Smooth muscle cell (in vitro differentiated cells): ENCODE measurements at regions not wholly inside any gene's neighbourhood (a gene's known extent, or its start where the extent isn't known, plus 50 kb on each side); places are given as distances from the start of the nearest gene placed in this dataset.

Source experiments
- DNase-seq: peaks from one replicate; lab custom pipeline; 2025; ENCODE audit not compliant: unreplicated experiment; lab: John Stamatoyannopoulos, UW
- H2AFZ ChIP-seq: fragments of 200-600 bp; sonication (generic); 2 replicates; pipeline ENCODE4 v1.6.0; 2016; ENCODE audit warnings: antibody characterized with exemption, low read depth, mild to moderate bottlenecking
- H3F3A ChIP-seq: fragments of 200-600 bp; sonication (generic); 2 replicates; pipeline ENCODE4 v1.6.0; 2017; ENCODE audit warnings: antibody characterized with exemption, low read depth
- H3K27ac ChIP-seq: fragments of 200-600 bp; sonication (generic); 2 replicates; pipeline ENCODE4 v1.5.1; 2016; ENCODE audit warnings: low read depth, mild to moderate bottlenecking
- H3K27me3 ChIP-seq: fragments of 200-600 bp; sonication (generic); 2 replicates; pipeline ENCODE4 v1.6.1; 2016; ENCODE audit warnings: low read depth, mild to moderate bottlenecking
- H3K36me3 ChIP-seq: fragments of 200-600 bp; sonication (generic); 2 replicates; pipeline ENCODE4 v1.5.1; 2016; ENCODE audit warnings: low read depth
- H3K4me1 ChIP-seq: fragments of 200-600 bp; sonication (generic); 2 replicates; pipeline ENCODE4 v1.5.1; 2016; ENCODE audit warnings: low read depth
- H3K4me2 ChIP-seq: fragments of 200-600 bp; sonication (generic); 2 replicates; pipeline ENCODE4 v1.6.0; 2016; ENCODE audit warnings: mild to moderate bottlenecking
- H3K4me3 ChIP-seq: fragments of 200-600 bp; sonication (generic); 2 replicates; pipeline ENCODE4 v1.5.1; 2016; ENCODE audit warnings: mild to moderate bottlenecking
- H3K79me2 ChIP-seq: fragments of 200-600 bp; sonication (generic); 2 replicates; pipeline ENCODE4 v1.6.0; 2016; ENCODE audit warnings: low read depth, mild to moderate bottlenecking
- H3K9ac ChIP-seq: fragments of 200-600 bp; sonication (generic); 2 replicates; pipeline ENCODE4 v1.6.0; 2016; ENCODE audit warnings: low read depth
- H3K9me3 ChIP-seq: fragments of 200-600 bp; sonication (generic); replicated peaks from 2 replicates; pipeline ENCODE4 v1.5.1; 2016; ENCODE audit warnings: low read depth
- H4K20me1 ChIP-seq: fragments of 200-600 bp; sonication (generic); 2 replicates; pipeline ENCODE4 v1.6.0; 2016; ENCODE audit warnings: low read depth
- CTCF ChIP-seq: fragments of 200-600 bp; sonication (generic); IDR thresholded peaks from 2 replicates; pipeline ENCODE4 v1.5.1; 2017; ENCODE audit warnings: borderline replicate concordance, mild to moderate bottlenecking, antibody characterized with exemption; ENCODE audit not compliant: insufficient read depth, poor library complexity, severe bottlenecking
- WGBS: methylation state at CpG from one replicate; pipeline ENCODE4 v1.1.7; 2016; ENCODE audit warnings: low lambda C conversion rate; 5-methylcytosine and 5-hydroxymethylcytosine counted together

GRCh38 chr4:14841801-14842768 is 160.2 kb upstream of the CPEB2 start:
- Histone ChIP-seq H3K9ac (no peak overlapping the region), H3K4me2 (peak overlapping the region; percentile 6), H3K9me3 (no peaks in the 10 kb centered on the region), H4K20me1 (no peaks in the 10 kb centered on the region), H3K27me3 (no peaks in the 10 kb centered on the region), H3K79me2 (no peaks in the 10 kb centered on the region), H3F3A (no peaks in the 10 kb centered on the region), H3K27ac (no peak overlapping the region), H3K4me1 (no peaks in the 10 kb centered on the region), H2AFZ (no peak overlapping the region), H3K36me3 (no peaks in the 10 kb centered on the region), H3K4me3 (no peak overlapping the region)
- DNase-seq: no peak
- WGBS: 77% methylated on average over 6 of the region's 6 CpGs
- no peak for TF ChIP-seq CTCF

DNA sequence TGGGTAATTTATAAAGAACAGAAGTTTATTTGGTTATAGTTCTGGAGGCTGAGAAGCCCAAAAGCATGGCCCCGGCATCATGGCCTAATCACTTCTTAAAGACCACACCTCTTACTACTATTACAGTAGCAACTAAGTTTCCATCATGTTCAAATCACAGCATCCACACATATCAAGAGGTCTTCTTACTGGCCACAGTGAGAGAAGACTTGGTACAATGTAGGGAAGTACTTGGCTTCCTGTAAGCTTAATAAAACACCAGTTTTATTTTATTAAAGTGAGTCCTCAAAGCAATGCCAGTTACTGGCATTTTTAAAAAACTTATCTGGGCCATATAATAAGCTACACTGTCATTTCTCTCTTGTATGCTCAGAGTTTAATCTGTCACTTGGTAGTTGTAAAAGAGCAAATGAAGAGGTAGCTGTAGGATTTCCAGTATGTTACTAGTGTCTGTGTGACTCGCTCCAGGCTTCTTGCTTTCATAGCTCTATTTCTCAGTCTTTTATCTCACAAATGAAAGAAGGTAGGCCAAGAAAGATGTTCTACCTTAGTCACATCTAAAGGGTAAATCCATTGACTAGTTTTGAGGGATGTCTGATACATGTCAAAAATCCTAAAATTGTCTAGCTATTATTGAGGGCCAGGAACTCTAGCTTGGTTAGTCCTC is 159.2 kb upstream of the CPEB2 start:
- no peak for TF ChIP-seq CTCF
- H2AFZ ChIP-seq: no peak overlapping the region
- no peaks in the 10 kb centered on the region for H3F3A ChIP-seq
- no peak overlapping the region for H3K4me3 ChIP-seq
- H3K9me3 ChIP-seq: no peaks in the 10 kb centered on the region
- no peaks in the 10 kb centered on the region for H3K4me1 ChIP-seq
- no peaks in the 10 kb centered on the region for H3K27me3 ChIP-seq
- H3K27ac ChIP-seq: no peak overlapping the region
- WGBS: 92% methylated on average over 2 of the region's 2 CpGs
- no peak for DNase-seq
- no peaks in the 10 kb centered on the region for H3K36me3 ChIP-seq
- H3K4me2 ChIP-seq: no peak overlapping the region
- no peaks in the 10 kb centered on the region for H3K79me2 ChIP-seq
- no peak overlapping the region for H3K9ac ChIP-seq
- no peaks in the 10 kb centered on the region for H4K20me1 ChIP-seq

- Histone ChIP-seq H3K36me3 (no peaks in the 10 kb centered on the region), H3K4me3 (no peak overlapping the region), H3K4me2 (no peak overlapping the region), H3K4me1 (no peaks in the 10 kb centered on the region), H3K79me2 (no peaks in the 10 kb centered on the region), H3K9ac (no peak overlapping the region), H3F3A (no peaks in the 10 kb centered on the region), H2AFZ (no peak overlapping the region), H3K27me3 (no peaks in the 10 kb centered on the region), H3K27ac (no peak overlapping the region), H3K9me3 (no peaks in the 10 kb centered on the region), H4K20me1 (no peaks in the 10 kb centered on the region)
- 78% methylated on average over 4 of the region's 4 CpGs for WGBS
- TF ChIP-seq CTCF: no peak
- DNase-seq: no peak
Observed at GRCh38 chr4:14844061-14844460, 158.2 kb upstream of the CPEB2 start.
